ENCODE measurements at regions not wholly inside any gene's neighbourhood (a gene's known extent, or its start where the extent isn't known, plus 50 kb on each side); places are given as distances from the start of the nearest gene placed in this dataset.

DNA sequence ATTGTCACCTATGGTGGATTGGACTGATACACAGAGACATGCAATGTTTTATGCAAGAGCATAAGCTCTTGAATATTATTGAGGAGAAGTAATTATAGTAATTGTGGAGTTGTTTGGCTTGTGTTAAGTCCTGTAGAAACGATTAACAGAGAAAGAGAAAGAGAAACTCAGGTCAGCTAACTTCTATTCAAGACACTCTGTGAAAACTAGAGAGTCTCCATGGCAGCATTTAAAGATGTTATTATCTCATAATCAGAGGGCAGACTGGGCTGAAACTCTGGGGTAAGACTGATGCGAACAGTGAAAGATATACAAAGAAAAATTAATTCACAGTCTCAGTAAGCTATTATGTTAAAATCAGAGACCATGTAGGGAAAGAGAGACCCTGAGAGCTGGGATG is 625.7 kb downstream of the FAT4 start:
- no peak for ATAC-seq
- DNase-seq (ENCODE audit: low spot score), result no peak
- no peaks in the 10 kb centered on the region for H3K36me3 Mint-ChIP-seq
- no peak overlapping the region for H3K27ac Mint-ChIP-seq
- H3K9me3 Mint-ChIP-seq, result peaks cover 18% of the 10 kb centered on the region
- no peaks in the 10 kb centered on the region for H3K27me3 Mint-ChIP-seq
- H3K4me1 Mint-ChIP-seq (ENCODE audit: low read depth in 2 of 2), result no peaks in the 10 kb centered on the region
- H3K4me3 Mint-ChIP-seq, result no peak overlapping the region

DNA sequence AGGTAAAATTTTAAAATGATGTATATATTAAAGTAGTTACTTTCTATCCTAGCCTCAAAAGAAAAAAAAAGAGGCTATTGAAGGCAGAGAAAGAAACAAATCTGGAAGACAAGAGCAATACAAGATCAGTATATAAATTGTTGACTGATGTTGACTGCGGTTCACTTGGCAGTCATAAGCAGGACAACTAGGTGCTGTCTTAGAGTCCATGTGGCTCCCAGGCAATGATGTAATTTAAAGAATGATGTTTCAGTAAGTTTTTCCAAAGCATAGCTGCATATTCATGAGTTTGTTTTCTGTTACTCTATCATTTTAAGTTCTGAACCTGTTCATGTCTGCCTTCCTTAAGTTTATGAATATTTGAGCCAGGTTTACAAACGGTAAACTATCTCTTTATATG is 630.2 kb downstream of the FAT4 start:
- no peaks in the 10 kb centered on the region for H3K4me1 Mint-ChIP-seq (ENCODE audit: low read depth in 2 of 2)
- no peak overlapping the region for H3K27ac Mint-ChIP-seq
- ATAC-seq (no peak), DNase-seq (ENCODE audit: low spot score) (no peak)
- H3K36me3 Mint-ChIP-seq, result no peaks in the 10 kb centered on the region
- peaks cover 14% of the 10 kb centered on the region for H3K9me3 Mint-ChIP-seq
- H3K4me3 Mint-ChIP-seq, result no peak overlapping the region
- no peaks in the 10 kb centered on the region for H3K27me3 Mint-ChIP-seq

DNA sequence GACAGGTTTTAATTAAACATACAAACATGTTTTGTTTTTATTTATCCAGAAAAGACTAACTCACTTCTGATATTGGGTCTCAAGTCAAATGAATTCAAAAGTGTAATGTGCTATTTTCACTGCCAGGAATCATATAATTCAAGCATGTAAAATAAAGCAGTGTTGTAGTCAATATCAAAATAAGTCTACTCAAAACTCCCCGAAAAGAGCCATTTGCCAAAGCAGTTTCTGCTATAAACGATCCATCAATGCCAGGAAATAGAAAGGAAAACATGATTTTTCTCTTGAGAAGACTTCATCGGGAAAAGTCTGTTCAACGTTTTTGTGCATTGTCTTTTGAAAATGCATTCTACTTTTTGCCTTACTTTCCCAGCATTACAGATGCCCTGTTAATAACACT is 633.3 kb downstream of the FAT4 start:
- H3K27me3 Mint-ChIP-seq, result no peaks in the 10 kb centered on the region
- H3K9me3 Mint-ChIP-seq, result peaks cover 2% of the 10 kb centered on the region
- DNase-seq (ENCODE audit: low spot score) (no peak), ATAC-seq (no peak)
- H3K36me3 Mint-ChIP-seq, result no peaks in the 10 kb centered on the region
- H3K4me3 Mint-ChIP-seq, result no peak overlapping the region
- no peaks in the 10 kb centered on the region for H3K4me1 Mint-ChIP-seq (ENCODE audit: low read depth in 2 of 2)
- H3K27ac Mint-ChIP-seq, result no peak overlapping the region

DNA sequence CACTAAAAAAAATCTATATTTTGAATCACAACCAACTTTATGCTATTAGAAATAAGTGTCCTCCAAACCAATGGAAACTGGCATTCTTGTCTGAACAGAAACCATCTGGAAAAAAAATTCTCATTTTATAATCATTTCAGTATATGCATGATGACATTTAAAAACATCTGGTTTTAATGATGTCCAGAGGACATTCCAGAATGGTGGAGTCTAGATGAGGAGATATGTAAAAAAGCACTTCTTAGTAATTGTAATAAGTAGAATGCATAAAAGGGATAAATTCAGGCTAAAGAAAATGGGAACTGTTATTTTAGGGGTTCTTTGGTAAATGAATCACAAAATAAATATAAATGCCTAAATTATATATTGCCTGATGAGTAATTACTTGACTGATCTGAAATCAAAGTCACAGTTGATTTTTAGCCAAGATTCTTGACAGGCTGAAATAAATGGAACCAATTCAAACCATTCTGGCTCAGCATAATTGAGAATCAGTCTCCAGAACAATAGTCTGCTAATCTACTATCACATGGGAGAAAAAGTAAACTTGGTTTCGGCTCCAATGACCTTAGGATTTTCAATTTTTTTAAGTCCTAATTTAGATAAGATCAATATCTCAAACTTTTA is 636.6 kb downstream of the FAT4 start:
- DNase-seq (ENCODE audit: low spot score) (no peak), ATAC-seq (no peak)
- Mint-ChIP-seq H3K27ac (no peak overlapping the region), H3K4me1 (ENCODE audit: low read depth in 2 of 2) (no peaks in the 10 kb centered on the region), H3K36me3 (no peaks in the 10 kb centered on the region), H3K9me3 (peaks cover 2% of the 10 kb centered on the region), H3K4me3 (no peak overlapping the region), H3K27me3 (no peaks in the 10 kb centered on the region)

DNA sequence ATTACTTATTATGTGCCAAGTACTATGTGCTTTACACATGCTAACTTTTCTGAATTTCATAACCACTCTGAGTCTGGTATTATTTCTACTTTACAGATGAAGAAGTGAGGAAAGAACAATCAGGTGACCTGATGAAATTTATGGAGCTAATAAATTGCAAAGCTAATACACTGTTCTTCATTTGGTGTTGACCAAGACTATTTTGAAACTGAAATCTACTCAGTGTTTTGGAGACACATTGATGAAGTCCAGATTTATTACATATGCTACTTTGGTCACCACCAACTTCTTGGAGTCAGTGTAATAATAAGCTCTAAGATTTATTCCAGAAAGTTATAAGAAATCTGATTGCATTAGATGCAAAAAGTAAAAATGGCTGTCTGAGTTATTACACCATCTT is 637.9 kb downstream of the FAT4 start:
- Mint-ChIP-seq H3K27me3 (no peaks in the 10 kb centered on the region), H3K27ac (no peak overlapping the region), H3K36me3 (no peaks in the 10 kb centered on the region), H3K4me3 (no peak overlapping the region), H3K4me1 (ENCODE audit: low read depth in 2 of 2) (no peaks in the 10 kb centered on the region), H3K9me3 (peaks cover 4% of the 10 kb centered on the region)
- no peak for DNase-seq (ENCODE audit: low spot score)
- ATAC-seq, result no peak

DNA sequence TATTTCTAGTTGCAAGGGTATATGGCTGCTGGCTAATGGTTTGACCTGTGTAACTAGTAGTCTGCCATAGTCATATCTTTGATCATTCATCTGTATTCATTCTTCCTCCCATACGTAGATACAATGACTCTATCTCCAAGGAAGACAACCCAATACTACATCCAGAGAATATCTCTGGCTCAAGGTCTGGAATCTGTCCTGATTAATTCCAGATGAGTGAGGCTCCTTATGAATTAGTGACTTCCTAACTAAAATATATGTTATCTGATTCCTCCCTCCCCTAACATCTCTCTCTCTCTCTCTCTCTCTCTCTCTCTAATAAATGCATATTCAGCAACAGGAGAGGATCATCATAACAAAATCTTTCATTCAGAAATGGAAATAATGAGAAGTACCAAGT is 641.5 kb downstream of the FAT4 start:
- Mint-ChIP-seq H3K36me3 (no peaks in the 10 kb centered on the region), H3K27ac (no peak overlapping the region), H3K27me3 (no peaks in the 10 kb centered on the region), H3K4me3 (no peak overlapping the region), H3K9me3 (peaks cover 5% of the 10 kb centered on the region), H3K4me1 (ENCODE audit: low read depth in 2 of 2) (no peaks in the 10 kb centered on the region)
- no peak for ATAC-seq
- no peak for DNase-seq (ENCODE audit: low spot score)

DNA sequence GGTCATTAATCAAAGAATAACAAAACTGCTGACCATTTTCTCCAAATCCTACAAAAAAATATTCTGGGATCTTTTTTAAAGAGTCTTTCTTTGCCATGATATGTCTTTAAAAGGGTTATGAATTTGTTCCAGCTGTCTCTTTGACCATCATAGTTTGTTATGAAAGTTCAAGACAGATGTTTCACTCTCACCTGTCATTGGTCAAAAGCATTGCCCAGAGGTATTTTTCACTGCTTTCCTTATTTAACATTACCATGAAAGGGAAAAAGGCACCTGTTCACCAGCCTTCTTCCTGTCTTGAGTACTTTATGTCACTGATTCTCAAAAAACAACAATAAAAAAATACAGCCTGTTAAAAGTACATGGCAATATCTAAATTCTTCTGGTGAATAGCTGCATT is 643.8 kb downstream of the FAT4 start:
- no peak for DNase-seq (ENCODE audit: low spot score)
- H3K36me3 Mint-ChIP-seq, result no peaks in the 10 kb centered on the region
- no peak for ATAC-seq
- H3K27me3 Mint-ChIP-seq, result no peaks in the 10 kb centered on the region
- H3K9me3 Mint-ChIP-seq, result peaks cover 11% of the 10 kb centered on the region
- no peak overlapping the region for H3K4me3 Mint-ChIP-seq
- no peak overlapping the region for H3K27ac Mint-ChIP-seq
- H3K4me1 Mint-ChIP-seq (ENCODE audit: low read depth in 2 of 2), result no peaks in the 10 kb centered on the region

DNA sequence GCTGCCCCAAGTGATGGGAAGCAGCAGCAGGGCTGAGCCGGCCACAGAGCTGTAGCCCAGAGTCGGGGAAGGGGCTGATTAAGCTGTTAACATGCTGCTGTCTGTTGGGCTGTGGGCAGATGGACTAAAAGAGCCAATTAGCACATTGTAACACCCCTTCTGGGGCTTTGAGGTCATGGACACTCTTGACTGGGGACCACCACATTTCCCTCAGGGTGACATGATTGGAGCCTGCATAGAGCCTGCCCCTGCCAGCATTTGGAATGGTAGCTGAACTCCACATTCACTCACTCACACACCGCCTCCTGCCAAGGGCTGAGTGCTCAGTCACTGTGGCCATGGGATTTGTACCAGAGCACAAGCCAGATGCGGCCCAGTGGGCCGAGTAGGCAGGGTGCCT is 646.9 kb downstream of the FAT4 start:
- H3K4me1 Mint-ChIP-seq (ENCODE audit: low read depth in 2 of 2), result no peaks in the 10 kb centered on the region
- no peak for ATAC-seq
- no peak overlapping the region for H3K27ac Mint-ChIP-seq
- no peaks in the 10 kb centered on the region for H3K36me3 Mint-ChIP-seq
- H3K27me3 Mint-ChIP-seq, result no peaks in the 10 kb centered on the region
- no peak for DNase-seq (ENCODE audit: low spot score)
- peaks cover 10% of the 10 kb centered on the region for H3K9me3 Mint-ChIP-seq
- no peak overlapping the region for H3K4me3 Mint-ChIP-seq

DNA sequence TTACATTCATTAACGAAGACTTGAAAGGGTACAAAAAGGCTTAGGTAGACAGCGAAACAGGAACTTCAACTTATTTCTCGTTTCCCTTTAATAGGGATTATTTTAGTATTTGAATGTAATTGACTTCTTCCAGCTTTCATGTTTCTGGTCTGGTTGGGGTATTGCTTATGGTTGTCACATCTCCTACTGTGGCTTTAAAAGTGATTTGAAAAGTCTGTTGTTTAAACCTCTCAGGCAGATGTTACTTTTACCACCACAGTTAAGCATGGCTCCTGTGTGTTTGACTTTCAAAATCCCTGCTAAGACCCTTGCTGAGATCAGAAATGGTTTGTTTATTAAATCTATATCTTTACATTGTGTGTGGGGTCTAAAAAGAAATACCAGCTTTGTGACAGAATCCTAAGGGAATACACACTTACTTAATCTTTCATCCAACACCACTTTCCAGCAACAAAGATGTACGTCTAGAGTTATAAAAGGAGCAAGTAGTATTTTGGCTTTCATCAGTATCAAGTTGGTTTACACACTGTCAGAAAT is 661.2 kb downstream of the FAT4 start:
- H3K9me3 Mint-ChIP-seq, result peaks cover 12% of the 10 kb centered on the region
- H3K36me3 Mint-ChIP-seq, result no peaks in the 10 kb centered on the region

DNA sequence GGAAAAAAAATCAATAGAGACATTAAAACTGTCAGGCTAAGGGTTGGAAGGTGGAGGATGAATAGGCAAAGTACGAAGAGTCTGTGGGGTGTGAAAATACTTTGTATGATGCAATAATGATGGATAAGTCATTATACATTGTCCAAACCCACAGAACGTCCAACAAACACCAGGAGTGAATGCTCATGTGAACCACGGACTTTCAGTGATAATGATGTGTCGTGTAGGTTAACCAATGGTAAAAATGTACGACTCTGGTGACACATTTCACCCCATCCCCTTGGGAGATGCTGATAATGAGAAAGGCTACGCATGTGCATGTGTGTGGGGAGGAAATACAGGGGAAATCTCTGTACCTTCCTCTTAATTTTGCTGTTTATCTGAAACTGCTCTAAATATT is 665.2 kb downstream of the FAT4 start:
- H3K27ac Mint-ChIP-seq, result no peak overlapping the region
- H3K4me3 Mint-ChIP-seq, result no peak overlapping the region
- ATAC-seq (no peak), DNase-seq (ENCODE audit: low spot score) (no peak)
- no peaks in the 10 kb centered on the region for H3K27me3 Mint-ChIP-seq
- H3K36me3 Mint-ChIP-seq, result no peaks in the 10 kb centered on the region
- H3K9me3 Mint-ChIP-seq, result peaks cover 7% of the 10 kb centered on the region
- no peaks in the 10 kb centered on the region for H3K4me1 Mint-ChIP-seq (ENCODE audit: low read depth in 2 of 2)

More for the DNA sequence above, 661.2 kb downstream of the FAT4 start:
- H3K4me1 Mint-ChIP-seq (ENCODE audit: low read depth in 2 of 2), result no peaks in the 10 kb centered on the region
- DNase-seq (ENCODE audit: low spot score) (no peak), ATAC-seq (no peak)
- H3K4me3 Mint-ChIP-seq, result no peak overlapping the region
- H3K27me3 Mint-ChIP-seq, result no peaks in the 10 kb centered on the region
- no peak overlapping the region for H3K27ac Mint-ChIP-seq

DNA sequence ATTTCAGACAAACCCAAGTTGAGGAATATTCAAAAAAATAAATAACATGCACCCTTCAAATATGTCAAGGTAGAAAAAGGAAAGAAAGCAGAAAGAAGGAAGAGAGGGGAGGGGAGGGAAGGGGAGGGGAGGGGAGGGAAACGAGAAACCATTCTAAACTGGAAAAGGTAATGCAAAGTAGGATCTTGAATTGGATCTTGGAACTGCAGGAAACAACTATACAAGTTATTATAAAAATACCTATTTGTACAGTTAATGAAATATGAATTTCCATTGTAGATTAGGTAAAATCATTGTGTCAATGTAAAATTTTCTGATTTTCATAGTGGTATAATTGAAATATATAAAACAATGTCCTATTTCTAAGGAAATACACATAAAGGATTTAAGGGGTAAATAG is 668.4 kb downstream of the FAT4 start:
- no peak overlapping the region for H3K27ac Mint-ChIP-seq
- H3K4me3 Mint-ChIP-seq, result no peak overlapping the region
- H3K9me3 Mint-ChIP-seq, result peaks cover 14% of the 10 kb centered on the region
- ATAC-seq (no peak), DNase-seq (ENCODE audit: low spot score) (no peak)
- H3K4me1 Mint-ChIP-seq (ENCODE audit: low read depth in 2 of 2), result no peaks in the 10 kb centered on the region
- H3K27me3 Mint-ChIP-seq, result no peaks in the 10 kb centered on the region
- no peaks in the 10 kb centered on the region for H3K36me3 Mint-ChIP-seq

DNA sequence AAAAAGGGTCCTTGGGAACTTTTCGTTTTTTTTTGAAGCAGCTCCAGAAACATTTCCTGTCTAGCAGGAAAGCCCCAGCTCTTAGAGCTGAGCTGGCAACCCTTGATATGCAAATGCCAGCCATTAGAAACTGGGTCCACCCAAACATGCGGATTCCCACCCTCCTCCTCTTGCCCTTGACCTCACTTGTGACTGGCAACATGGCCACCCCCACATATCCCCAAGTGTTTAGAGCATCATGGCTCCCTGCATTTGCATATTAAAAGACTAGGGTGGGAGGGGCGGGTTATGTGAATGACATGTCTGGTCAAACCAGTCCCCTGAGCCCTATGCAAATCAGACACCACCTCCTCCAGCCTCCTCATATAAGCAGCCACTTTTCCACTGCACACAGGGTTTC is 671.1 kb downstream of the FAT4 start:
- H3K27ac Mint-ChIP-seq, result no peak overlapping the region
- ATAC-seq, result no peak
- H3K4me3 Mint-ChIP-seq, result no peak overlapping the region
- H3K36me3 Mint-ChIP-seq, result no peaks in the 10 kb centered on the region
- H3K9me3 Mint-ChIP-seq, result peaks cover 10% of the 10 kb centered on the region
- no peaks in the 10 kb centered on the region for H3K27me3 Mint-ChIP-seq
- H3K4me1 Mint-ChIP-seq (ENCODE audit: low read depth in 2 of 2), result no peaks in the 10 kb centered on the region
- DNase-seq (ENCODE audit: low spot score), result no peak

DNA sequence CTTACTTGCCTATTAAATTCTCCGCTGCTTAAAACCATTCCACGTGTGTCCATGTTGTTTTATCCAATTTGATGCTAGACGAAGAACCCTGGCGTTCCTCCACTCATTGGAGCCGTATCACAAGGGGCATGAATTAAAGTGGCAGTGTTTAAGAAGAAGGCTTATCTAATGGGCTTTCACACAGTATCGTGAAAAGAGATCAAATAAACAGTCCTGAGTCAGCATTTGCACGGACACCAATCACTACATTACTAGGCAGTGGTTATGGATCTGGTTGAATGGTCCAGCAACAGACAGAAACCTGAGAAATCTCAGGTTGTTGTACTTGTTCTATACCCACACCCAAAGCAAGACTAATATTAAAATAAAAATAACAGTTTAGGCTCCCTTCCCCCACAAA is 671.6 kb downstream of the FAT4 start:
- Mint-ChIP-seq H3K27ac (no peak overlapping the region), H3K4me3 (no peak overlapping the region), H3K36me3 (no peaks in the 10 kb centered on the region), H3K9me3 (peaks cover 10% of the 10 kb centered on the region), H3K4me1 (ENCODE audit: low read depth in 2 of 2) (no peaks in the 10 kb centered on the region), H3K27me3 (no peaks in the 10 kb centered on the region)
- DNase-seq (ENCODE audit: low spot score), result no peak
- no peak for ATAC-seq

DNA sequence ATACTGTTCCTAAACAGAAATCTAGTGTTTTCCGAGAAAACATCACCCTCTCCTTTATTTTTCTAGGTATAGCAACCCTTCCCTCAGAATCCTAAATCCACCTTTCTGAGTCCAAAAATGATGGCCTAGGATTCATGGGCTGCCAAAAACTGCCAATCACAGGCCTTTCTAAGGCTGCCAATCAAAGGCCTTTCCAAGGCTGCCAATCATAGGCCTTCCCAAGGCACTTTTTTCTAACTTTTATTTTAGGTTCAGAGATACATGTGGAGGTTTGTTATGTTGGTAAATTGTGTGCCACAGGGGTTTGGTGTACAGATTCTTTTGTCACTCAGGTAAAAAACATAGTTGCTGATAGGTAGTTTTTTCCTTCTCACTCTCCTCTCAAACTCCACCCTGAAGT is 673.7 kb downstream of the FAT4 start:
- H3K4me1 Mint-ChIP-seq (ENCODE audit: low read depth in 2 of 2), result no peaks in the 10 kb centered on the region
- H3K9me3 Mint-ChIP-seq, result peaks cover 7% of the 10 kb centered on the region
- no peak overlapping the region for H3K4me3 Mint-ChIP-seq

DNA sequence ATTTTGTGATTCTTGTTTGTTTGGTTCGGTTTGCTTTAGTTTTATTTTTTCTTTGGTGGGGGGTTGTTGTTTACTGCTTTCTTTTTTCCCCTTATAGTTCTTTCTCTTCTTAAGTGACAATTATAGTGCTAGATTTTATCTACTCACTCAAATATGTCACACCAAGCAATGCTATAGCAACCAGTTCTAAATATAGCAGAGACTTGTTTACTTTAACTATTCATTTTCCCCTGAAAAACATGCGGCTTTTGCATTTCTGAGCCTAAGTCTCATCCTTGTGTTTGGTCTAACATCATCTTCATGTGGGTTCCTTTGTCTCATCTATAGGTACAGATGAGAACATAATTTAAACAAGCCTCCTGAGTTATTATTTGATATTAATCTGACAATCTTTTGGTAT is 676.6 kb downstream of the FAT4 start:
- Mint-ChIP-seq H3K36me3 (no peaks in the 10 kb centered on the region), H3K4me1 (ENCODE audit: low read depth in 2 of 2) (no peaks in the 10 kb centered on the region), H3K27ac (no peak overlapping the region), H3K27me3 (no peaks in the 10 kb centered on the region), H3K4me3 (no peak overlapping the region), H3K9me3 (peaks cover 3% of the 10 kb centered on the region)
- DNase-seq (ENCODE audit: low spot score) (no peak), ATAC-seq (no peak)

More for the DNA sequence above, 673.7 kb downstream of the FAT4 start:
- H3K27me3 Mint-ChIP-seq, result no peaks in the 10 kb centered on the region
- ATAC-seq, result no peak
- no peak overlapping the region for H3K27ac Mint-ChIP-seq
- no peaks in the 10 kb centered on the region for H3K36me3 Mint-ChIP-seq
- DNase-seq (ENCODE audit: low spot score), result no peak

Data from natural killer cell treated with Interleukin-12 subunit alpha and Interleukin-12 subunit beta and Interleukin-15 and Interleukin-18, amount 100 ng/mL, for 72 hours (primary cell).